GM18867 (cell line): ENCODE measurements at regions not wholly inside any gene's neighbourhood (a gene's known extent, or its start where the extent isn't known, plus 50 kb on each side); places are given as distances from the start of the nearest gene placed in this dataset.
"Not testable (repeated sequence)": the region's sequence is repeated elsewhere in the genome, so short reads cannot be mapped to it uniquely, and the experiment has no call there.

Experiments used
- ATAC-seq: cut with Tn5 transposase; IDR thresholded peaks from one replicate; pipeline ENCODE4 v1.9.1; 2021; ENCODE audit warnings: mild to moderate bottlenecking, moderate library complexity; ENCODE audit not compliant: unreplicated experiment

DNA sequence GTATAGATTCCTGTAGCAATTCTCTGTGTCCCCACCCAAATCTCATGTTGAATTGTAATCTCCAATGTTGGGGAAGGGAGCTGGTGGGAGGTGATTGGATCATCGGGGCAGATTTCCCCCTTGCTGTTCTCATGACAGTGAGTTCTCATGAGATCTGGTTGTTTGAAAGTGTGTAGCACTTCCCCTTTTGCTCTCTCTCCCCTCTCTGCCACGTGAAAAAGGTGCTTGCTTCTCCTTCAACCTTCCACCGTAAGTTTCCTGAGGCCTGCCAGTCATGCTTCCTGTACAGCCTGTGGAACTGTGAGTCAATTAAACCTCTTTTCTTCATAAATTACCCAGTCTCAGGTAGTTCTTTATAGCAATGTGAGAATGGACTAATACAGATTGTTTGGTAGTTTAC lies 175.3 kb upstream of the ACO1 start:
- ATAC-seq, result not testable (repeated sequence)

- peak; percentile 99 for ATAC-seq
Measured at GRCh38 chr9:32218100-32218767, 166.2 kb upstream of the ACO1 start.

- ATAC-seq, result no peak
Measured at GRCh38 chr9:32220750-32221149, 163.7 kb upstream of the ACO1 start.

GRCh38 chr9:32234451-32234850 lies 150.0 kb upstream of the ACO1 start:
- no peak for ATAC-seq

DNA sequence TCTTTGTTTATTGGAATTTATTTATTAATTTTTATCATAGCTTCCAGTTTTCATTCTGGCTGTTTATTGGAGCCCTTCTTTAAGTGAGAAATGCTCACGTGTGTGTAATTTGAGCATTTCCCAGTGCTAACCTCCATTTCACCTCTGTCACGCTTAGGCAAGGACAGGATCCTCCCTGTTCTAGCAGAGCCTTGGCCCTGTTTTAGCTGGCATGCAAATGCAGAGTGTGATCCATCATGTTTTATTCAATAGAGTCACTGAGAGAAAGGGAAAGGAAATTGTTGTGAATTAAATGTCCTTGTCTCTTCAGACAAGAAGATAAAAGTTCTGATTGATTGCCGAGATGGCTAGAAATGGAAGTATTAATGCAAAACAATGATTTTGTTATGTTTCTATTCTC lies 137.3 kb upstream of the ACO1 start:
- ATAC-seq, result no peak

GRCh38 chr9:32248189-32248712 lies 136.2 kb upstream of the ACO1 start:
- ATAC-seq, result no peak

DNA sequence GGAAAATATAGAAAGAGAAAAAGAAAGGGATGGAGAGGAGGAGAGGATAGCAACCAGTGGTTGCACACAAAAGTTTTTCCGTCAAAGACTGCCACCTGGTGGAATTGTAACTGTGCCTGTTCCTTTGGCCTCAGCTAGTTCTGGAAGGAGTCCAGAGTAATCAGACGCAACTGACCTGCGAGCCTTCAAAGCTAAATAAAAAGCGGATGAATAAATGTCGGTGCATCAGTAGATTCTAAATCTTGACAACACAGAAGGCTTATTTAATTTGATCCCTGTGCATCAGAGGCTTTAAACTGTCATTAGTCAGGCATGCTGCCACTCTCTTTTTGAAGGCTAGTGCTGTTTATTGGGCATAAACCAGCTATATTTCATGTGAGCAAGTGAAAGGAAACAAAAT lies 132.9 kb upstream of the ACO1 start:
- ATAC-seq, result peak; percentile 86

- no peak for ATAC-seq
Measured at GRCh38 chr9:32253731-32254130, 130.7 kb upstream of the ACO1 start.

DNA sequence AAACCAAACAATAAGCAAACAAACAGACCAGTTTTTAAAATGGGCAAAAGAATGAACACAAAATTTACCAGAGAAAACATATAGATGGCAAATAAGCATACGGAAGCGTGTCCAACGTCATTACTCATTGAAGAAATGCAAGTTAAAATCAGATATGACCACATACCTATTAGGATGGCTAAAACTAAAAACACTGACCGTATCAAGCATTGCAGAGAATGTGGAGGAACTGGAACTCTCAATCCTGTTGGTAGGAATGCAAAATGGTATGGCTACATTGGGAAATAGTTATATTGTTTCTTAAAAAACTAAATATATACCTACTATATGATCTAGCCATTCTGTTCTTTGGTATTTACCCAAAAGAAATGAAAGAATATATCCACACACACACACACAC lies 129.4 kb upstream of the ACO1 start:
- ATAC-seq, result no peak

DNA sequence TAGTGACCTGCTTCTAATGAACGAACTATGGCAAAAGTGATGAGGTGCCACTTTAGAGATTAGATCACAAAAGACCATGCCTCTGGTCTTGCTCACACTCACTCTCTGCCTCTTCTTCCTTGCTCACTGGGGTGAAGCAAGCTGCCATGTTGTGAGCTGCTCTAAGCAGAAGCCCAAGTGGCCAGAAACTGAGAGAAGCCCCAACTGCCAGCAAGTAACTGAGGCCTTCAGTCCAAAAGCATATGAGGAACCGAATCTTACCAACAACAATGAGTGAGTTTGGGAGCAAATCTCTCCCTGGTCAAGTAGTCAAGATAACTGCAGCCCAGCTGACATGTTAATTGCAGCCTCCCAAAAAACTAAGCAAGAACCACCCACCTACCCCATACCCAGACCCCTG lies 126.0 kb upstream of the ACO1 start:
- ATAC-seq, result no peak

DNA sequence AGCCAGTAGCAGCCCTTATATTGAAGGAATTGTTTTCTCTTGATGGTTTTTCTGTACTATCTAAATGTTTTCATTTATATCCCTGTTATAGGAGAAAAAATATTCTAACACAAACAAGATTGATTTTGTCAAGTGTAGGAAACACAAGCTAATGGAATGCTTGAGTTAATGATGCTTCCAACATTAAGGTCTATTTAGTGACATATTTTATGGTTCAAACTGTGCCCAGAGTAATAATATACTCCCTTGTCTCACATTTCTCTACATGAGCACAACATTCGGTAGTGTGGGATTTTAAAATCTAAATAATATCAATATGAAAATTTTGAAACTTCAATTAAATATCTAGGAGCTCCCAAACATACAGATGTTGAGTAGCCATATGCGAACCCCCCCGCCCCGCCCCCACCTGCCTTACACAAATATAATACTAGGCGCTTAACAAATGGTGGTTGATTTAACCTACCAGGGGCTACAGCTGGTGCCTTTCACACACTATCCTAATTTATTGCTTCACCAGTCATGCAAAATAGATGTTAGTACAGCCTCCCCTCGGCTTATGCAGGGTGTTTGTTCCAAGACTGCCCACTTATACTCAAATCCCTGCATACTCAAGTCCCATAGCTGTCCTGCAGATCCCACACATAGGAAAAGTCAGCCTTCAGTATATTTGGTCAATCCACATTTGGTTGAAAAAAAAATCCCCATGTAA lies 124.1 kb upstream of the ACO1 start:
- no peak for ATAC-seq

GRCh38 chr9:32264170-32264864 lies 120.1 kb upstream of the ACO1 start:
- ATAC-seq, result no peak

- no peak for ATAC-seq
Measured at GRCh38 chr9:32265037-32265436, 119.4 kb upstream of the ACO1 start.

DNA sequence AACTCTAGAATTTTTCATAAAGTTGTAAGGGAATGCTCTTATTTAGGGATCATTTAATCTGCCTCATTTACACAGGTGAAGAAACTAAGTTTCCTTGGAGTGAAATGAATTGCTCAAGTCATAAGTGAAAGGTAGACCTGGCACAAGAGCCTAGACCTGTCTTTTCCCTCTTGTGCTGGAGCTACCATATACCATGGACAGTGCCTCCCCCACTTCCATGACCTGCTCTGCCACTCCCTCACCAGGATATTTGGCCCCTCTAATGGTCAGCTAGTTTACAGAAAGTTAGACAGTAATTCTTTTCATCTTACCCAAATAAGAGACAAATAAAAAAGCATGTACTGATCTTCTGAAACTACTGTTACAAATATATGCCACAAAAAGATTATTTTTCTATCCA lies 105.5 kb upstream of the ACO1 start:
- ATAC-seq, result no peak

- no peak for ATAC-seq
Measured at GRCh38 chr9:32289756-32290155, 94.7 kb upstream of the ACO1 start.

- no peak for ATAC-seq
Measured at GRCh38 chr9:32291370-32291769, 93.1 kb upstream of the ACO1 start.

- no peak for ATAC-seq
Measured at GRCh38 chr9:32292611-32293010, 91.8 kb upstream of the ACO1 start.

- no peak for ATAC-seq
Measured at GRCh38 chr9:32293091-32293490, 91.4 kb upstream of the ACO1 start.

DNA sequence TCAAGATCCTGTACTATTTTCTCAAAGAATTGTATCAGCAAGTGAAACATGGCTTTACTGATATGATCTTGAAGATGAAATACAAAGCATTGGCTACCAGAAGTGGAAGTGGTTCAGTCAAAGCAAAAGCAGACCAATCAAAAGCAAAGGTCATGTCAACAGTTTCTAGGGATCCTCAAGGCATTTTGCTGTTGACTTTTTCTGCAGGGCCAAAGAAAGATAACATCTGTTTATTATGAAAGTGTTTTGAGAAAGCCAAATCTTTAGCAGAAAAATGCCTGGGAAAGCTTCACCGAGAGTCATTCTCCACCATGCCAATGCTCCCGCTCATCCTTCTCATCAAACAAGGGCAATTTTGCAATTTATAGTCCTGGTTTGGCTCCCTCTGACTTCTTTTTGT lies 90.3 kb upstream of the ACO1 start:
- ATAC-seq, result no peak

GRCh38 chr9:32300373-32300772 lies 84.1 kb upstream of the ACO1 start:
- no peak for ATAC-seq

DNA sequence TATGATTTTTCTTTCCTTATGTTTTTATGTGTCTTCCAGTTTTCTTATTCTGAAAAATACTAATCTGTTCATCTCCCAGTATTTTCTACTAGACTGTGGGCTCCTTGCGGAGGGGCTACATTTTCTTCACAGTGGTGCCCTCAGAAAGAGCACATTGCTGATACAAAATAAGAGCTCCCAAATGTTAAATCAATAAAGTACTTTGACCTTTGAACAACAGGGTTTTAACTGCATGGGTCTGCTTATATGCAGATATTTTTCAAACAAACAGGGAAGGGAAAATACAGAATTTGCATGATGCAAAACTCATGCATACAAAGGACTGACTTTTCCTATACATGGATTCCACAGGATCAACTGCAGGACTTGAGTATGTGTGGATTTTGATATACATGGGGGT lies 79.9 kb upstream of the ACO1 start:
- ATAC-seq, result no peak

DNA sequence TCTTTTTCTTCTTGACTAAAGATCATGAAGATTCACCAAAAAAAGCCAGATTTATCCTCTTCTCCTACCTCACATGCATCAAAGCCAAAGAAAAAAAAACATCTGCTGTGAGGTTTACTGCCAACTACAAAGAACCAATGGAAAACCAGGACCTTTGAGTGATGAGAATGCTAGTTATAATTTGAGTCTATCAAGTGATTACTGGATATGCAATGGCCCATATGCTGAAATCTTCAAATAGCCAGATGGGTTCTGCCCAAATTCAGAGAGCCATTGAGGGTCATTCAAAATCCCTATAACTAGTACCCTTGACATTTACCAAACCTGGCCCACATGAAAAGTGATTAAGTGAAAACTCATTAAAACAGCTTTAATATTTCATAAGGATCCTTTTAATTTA lies 78.4 kb upstream of the ACO1 start:
- ATAC-seq, result no peak
